ENCODE measurements at regions not wholly inside any gene's neighbourhood (a gene's known extent, or its start where the extent isn't known, plus 50 kb on each side); places are given as distances from the start of the nearest gene placed in this dataset.

DNA sequence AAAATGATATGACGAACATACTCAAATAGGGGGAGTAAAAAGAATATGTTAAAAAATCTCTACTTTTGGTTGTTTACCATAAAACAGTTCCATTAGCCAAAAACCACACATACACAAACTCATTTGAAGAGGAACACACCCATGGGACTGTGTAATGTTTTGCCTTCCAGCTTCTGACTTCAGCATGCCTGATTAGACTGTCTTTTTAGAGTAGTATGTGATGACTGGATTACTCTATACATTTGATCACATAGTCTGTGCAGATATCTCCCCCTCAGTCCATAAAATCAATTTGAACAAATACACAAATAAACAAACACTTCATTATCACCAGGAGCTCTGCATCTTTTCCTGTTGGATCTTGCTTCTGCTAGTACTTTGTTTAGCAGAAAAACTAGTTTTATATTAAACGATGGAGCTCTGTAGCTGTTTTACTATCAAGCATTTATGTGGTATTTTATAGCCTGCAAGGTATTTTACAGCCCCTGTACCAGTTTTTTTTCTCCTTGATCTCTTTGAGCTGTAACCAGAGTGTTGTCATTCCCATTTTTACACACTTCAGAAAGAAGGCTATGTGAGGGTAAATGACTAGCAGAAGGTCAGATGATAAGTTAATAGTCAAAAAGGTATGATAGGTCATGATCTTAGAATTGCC lies 866.5 kb upstream of the MAP3K7 start:
- TF ChIP-seq, protein P1, sequence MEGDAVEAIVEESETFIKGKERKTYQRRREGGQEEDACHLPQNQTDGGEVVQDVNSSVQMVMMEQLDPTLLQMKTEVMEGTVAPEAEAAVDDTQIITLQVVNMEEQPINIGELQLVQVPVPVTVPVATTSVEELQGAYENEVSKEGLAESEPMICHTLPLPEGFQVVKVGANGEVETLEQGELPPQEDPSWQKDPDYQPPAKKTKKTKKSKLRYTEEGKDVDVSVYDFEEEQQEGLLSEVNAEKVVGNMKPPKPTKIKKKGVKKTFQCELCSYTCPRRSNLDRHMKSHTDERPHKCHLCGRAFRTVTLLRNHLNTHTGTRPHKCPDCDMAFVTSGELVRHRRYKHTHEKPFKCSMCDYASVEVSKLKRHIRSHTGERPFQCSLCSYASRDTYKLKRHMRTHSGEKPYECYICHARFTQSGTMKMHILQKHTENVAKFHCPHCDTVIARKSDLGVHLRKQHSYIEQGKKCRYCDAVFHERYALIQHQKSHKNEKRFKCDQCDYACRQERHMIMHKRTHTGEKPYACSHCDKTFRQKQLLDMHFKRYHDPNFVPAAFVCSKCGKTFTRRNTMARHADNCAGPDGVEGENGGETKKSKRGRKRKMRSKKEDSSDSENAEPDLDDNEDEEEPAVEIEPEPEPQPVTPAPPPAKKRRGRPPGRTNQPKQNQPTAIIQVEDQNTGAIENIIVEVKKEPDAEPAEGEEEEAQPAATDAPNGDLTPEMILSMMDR (IDR thresholded peaks at IDR 0.05): no peak
- no peak for TF ChIP-seq POLR2A (IDR thresholded peaks at IDR 0.05)
